Breast epithelium (tissue), 3 donors: ENCODE measurements at regions not wholly inside any gene's neighbourhood (a gene's known extent, or its start where the extent isn't known, plus 50 kb on each side); places are given as distances from the start of the nearest gene placed in this dataset.

Experiments used
- CTCF ChIP-seq, 3 donors: fragments of 450-650 bp; IDR thresholded peaks; one replicate each; pipeline ENCODE4 v1.5.1; 2016 to 2017; ENCODE audit warnings: antibody characterized with exemption in 3 of 3, mild to moderate bottlenecking in 3 of 3, moderate library complexity in 3 of 3
- POLR2A ChIP-seq: fragments of 450-650 bp; IDR thresholded peaks from one replicate; pipeline ENCODE4 v1.6.1; 2016; ENCODE audit warnings: antibody characterized with exemption, mild to moderate bottlenecking, moderate library complexity

GRCh38 chr4:19722404-19722803, 529.3 kb upstream of the SLIT2 start:
- TF ChIP-seq CTCF (IDR thresholded peaks at IDR 0.05) = no peak
- no peak for TF ChIP-seq POLR2A
